SU-DHL-6 (cell line): ENCODE measurements at regions not wholly inside any gene's neighbourhood (a gene's known extent, or its start where the extent isn't known, plus 50 kb on each side); places are given as distances from the start of the nearest gene placed in this dataset.

Experiments used
- H2AFZ ChIP-seq: fragments of 200-600 bp; sonication (generic); 2 replicates; pipeline ENCODE4 v1.6.1; 2014; ENCODE audit warnings: low read depth, mild to moderate bottlenecking, moderate library complexity, mixed read lengths, antibody characterized with exemption, low read length; ENCODE audit not compliant: severe bottlenecking
- H3F3A ChIP-seq: fragments of 200-600 bp; shearing (Covaris generic); 2 replicates; pipeline ENCODE4 v1.6.0; 2016; ENCODE audit warnings: antibody characterized with exemption, mild to moderate bottlenecking; ENCODE audit not compliant: insufficient read depth
- H3K27ac ChIP-seq: fragments of 200-600 bp; sonication (generic); 2 replicates; pipeline ENCODE4 v1.5.1; 2016; ENCODE audit warnings: low read depth, mild to moderate bottlenecking, low read length, moderate library complexity, mixed read lengths
- H3K27me3 ChIP-seq: fragments of 200-600 bp; sonication (generic), shearing (Covaris generic); 2 replicates; pipeline ENCODE4 v1.6.0; 2014; ENCODE audit warnings: mild to moderate bottlenecking, low read length
- H3K36me3 ChIP-seq: fragments of 200-600 bp; sonication (generic); 2 replicates; pipeline ENCODE4 v1.6.1; 2014; ENCODE audit warnings: mild to moderate bottlenecking, low read length, mixed read lengths
- H3K4me2 ChIP-seq: fragments of 300-600, 200-600 bp; shearing (Covaris generic), sonication (generic); 2 replicates; pipeline ENCODE4 v1.6.0; 2014; ENCODE audit warnings: low read length, low read depth, mild to moderate bottlenecking; ENCODE audit not compliant: poor library complexity, severe bottlenecking
- H3K4me3 ChIP-seq: fragments of 200-600 bp; sonication (generic); 2 replicates; pipeline ENCODE4 v1.5.1; 2014; ENCODE audit warnings: antibody characterized with exemption, low read length, mild to moderate bottlenecking, mixed read lengths; ENCODE audit not compliant: insufficient read depth, poor library complexity, severe bottlenecking
- H3K79me2 ChIP-seq: fragments of 200-600 bp; sonication (generic); 2 replicates; pipeline ENCODE4 v1.6.1; 2014; ENCODE audit warnings: mild to moderate bottlenecking, low read length, moderate library complexity; ENCODE audit not compliant: insufficient read depth
- H3K9ac ChIP-seq: fragments of 200-600 bp; sonication (generic); 2 replicates; pipeline ENCODE4 v1.7.0; 2014; ENCODE audit warnings: mild to moderate bottlenecking, low read length
- H3K9me2 ChIP-seq: fragments of 200-600 bp; sonication (generic); replicated peaks from 2 replicates; pipeline ENCODE4 v1.6.1; 2014; ENCODE audit warnings: low read length; ENCODE audit not compliant: insufficient read depth
- H3K9me3 ChIP-seq: fragments of 200-600 bp; sonication (generic); 2 replicates; pipeline ENCODE4 v1.6.1; 2014; ENCODE audit warnings: low read length, mixed read lengths; ENCODE audit not compliant: insufficient read depth
- H4K20me1 ChIP-seq: fragments of 200-600 bp; sonication (generic); 2 replicates; pipeline ENCODE4 v1.6.1; 2014; ENCODE audit warnings: low read depth, mild to moderate bottlenecking, antibody characterized with exemption, low read length, moderate library complexity, mixed read lengths
- EZH2phosphoT487 ChIP-seq: fragments of 200-600 bp; sonication (generic), shearing (Covaris generic); conservative IDR thresholded peaks from 2 replicates; pipeline ENCODE4 v1.6.1; 2018; ENCODE audit warnings: mild to moderate bottlenecking, antibody characterized with exemption, low read length, moderate library complexity, mixed read lengths
- TF ChIP-seq, protein P1 (sequence below): fragments of 200-600 bp; sonication (generic); IDR thresholded peaks from one replicate; pipeline ENCODE4 v1.5.1; 2017; ENCODE audit warnings: antibody characterized with exemption, mild to moderate bottlenecking, low read length, moderate library complexity; ENCODE audit not compliant: insufficient read depth, poor library complexity, severe bottlenecking

- H3K36me3 ChIP-seq: no peaks in the 10 kb centered on the region
- H4K20me1 ChIP-seq: no peaks in the 10 kb centered on the region
- no peak overlapping the region for H3K4me3 ChIP-seq
- no peak overlapping the region for H3K9ac ChIP-seq
- no peak overlapping the region for H3K4me2 ChIP-seq
- no peaks in the 10 kb centered on the region for H3F3A ChIP-seq
- no peak overlapping the region for H2AFZ ChIP-seq
- H3K9me3 ChIP-seq: no peaks in the 10 kb centered on the region
- TF ChIP-seq, protein P1, sequence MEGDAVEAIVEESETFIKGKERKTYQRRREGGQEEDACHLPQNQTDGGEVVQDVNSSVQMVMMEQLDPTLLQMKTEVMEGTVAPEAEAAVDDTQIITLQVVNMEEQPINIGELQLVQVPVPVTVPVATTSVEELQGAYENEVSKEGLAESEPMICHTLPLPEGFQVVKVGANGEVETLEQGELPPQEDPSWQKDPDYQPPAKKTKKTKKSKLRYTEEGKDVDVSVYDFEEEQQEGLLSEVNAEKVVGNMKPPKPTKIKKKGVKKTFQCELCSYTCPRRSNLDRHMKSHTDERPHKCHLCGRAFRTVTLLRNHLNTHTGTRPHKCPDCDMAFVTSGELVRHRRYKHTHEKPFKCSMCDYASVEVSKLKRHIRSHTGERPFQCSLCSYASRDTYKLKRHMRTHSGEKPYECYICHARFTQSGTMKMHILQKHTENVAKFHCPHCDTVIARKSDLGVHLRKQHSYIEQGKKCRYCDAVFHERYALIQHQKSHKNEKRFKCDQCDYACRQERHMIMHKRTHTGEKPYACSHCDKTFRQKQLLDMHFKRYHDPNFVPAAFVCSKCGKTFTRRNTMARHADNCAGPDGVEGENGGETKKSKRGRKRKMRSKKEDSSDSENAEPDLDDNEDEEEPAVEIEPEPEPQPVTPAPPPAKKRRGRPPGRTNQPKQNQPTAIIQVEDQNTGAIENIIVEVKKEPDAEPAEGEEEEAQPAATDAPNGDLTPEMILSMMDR: no peak
- no peak for TF ChIP-seq EZH2phosphoT487
- no peaks in the 10 kb centered on the region for H3K79me2 ChIP-seq
- H3K27ac ChIP-seq: no peak overlapping the region
- no peaks in the 10 kb centered on the region for H3K9me2 ChIP-seq
- no peaks in the 10 kb centered on the region for H3K27me3 ChIP-seq
Measured at GRCh38 chr5:61748121-61748520, 416.1 kb downstream of the ZSWIM6 start.

DNA sequence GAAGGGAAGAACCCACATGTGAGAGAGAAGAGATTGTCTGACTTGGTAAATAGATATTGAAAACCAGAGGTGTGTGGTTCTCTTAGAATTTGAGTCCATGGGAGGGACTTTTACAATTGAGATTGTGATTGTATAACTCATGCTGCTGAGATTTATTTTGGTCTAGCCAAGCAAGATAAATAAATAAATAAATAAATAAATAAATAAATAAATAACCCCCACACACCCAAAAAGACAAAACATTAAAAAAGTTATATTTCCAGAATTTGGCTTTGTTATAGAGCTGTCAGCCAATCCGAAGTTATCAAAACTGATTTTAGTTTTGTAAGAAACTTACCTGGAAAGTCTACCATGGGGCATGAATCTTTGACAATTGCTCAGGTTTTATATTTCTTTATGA, 416.6 kb downstream of the ZSWIM6 start:
- no peaks in the 10 kb centered on the region for H3F3A ChIP-seq
- no peaks in the 10 kb centered on the region for H3K9me2 ChIP-seq
- no peak overlapping the region for H3K27ac ChIP-seq
- H3K79me2 ChIP-seq: no peaks in the 10 kb centered on the region
- H3K4me2 ChIP-seq: no peak overlapping the region
- H3K36me3 ChIP-seq: no peaks in the 10 kb centered on the region
- no peaks in the 10 kb centered on the region for H3K27me3 ChIP-seq
- H3K4me3 ChIP-seq: no peak overlapping the region
- no peak overlapping the region for H3K9ac ChIP-seq
- H4K20me1 ChIP-seq: no peaks in the 10 kb centered on the region
- no peak overlapping the region for H2AFZ ChIP-seq
- TF ChIP-seq, protein P1: no peak
- TF ChIP-seq EZH2phosphoT487: no peak
- H3K9me3 ChIP-seq: no peaks in the 10 kb centered on the region

GRCh38 chr5:61752588-61752987, 420.5 kb downstream of the ZSWIM6 start:
- no peaks in the 10 kb centered on the region for H3K27me3 ChIP-seq

More at GRCh38 chr5:61752588-61752987, 420.5 kb downstream of the ZSWIM6 start:
- Histone ChIP-seq H3K9me3 (no peaks in the 10 kb centered on the region), H3K79me2 (no peaks in the 10 kb centered on the region), H3K4me2 (no peak overlapping the region), H3K9ac (no peak overlapping the region), H2AFZ (no peak overlapping the region), H3K4me3 (no peak overlapping the region), H4K20me1 (no peaks in the 10 kb centered on the region), H3K9me2 (no peaks in the 10 kb centered on the region), H3K36me3 (no peaks in the 10 kb centered on the region), H3K27ac (no peak overlapping the region), H3F3A (no peaks in the 10 kb centered on the region)
- TF ChIP-seq, protein P1: no peak
- no peak for TF ChIP-seq EZH2phosphoT487
